ENCODE measurements at regions not wholly inside any gene's neighbourhood (a gene's known extent, or its start where the extent isn't known, plus 50 kb on each side); places are given as distances from the start of the nearest gene placed in this dataset.
"Not testable (repeated sequence)": the region's sequence is repeated elsewhere in the genome, so short reads cannot be mapped to it uniquely, and the experiment has no call there.

- ChIA-PET POLR2A (interaction anchor here (0.6 kb wide), 1 partner anchor 1372 kb away, joined by 3 read pairs; no protein-coding TSS in a partner anchor), CTCF (no interaction called here)
- TF ChIP-seq TCF7L2 (IDR thresholded peaks at IDR 0.05; ENCODE audit: low read depth, low read length) (no peak), SIN3A (IDR thresholded peaks at IDR 0.05; ENCODE audit: borderline replicate concordance, insufficient read depth, low read depth, low read length) (no peak), POLR2AphosphoS5 (IDR thresholded peaks at IDR 0.05; ENCODE audit: low read depth, low read length) (no peak), REST (IDR thresholded peaks at IDR 0.05; ENCODE audit: insufficient read depth in 1 of 2, low read depth in 2 of 2, low read length in 1 of 2) (no peak), CTCF (IDR thresholded peaks at IDR 0.05) (no peak)
- Histone ChIP-seq H3K36me3 (ENCODE audit: control insufficient read depth, insufficient read depth, low read length) (no peaks in the 10 kb centered on the region), H3K4me3 (ENCODE audit: low read depth in 2 of 2, low read length in 2 of 2) (no peak overlapping the region), H3K9me3 (ENCODE audit: control insufficient read depth, insufficient read depth, low read depth, low read length) (peaks cover 10% of the 10 kb centered on the region; the same call in 1 of the 2 replicates), H3K4me1 (ENCODE audit: control insufficient read depth, insufficient read depth, low read length) (no peaks in the 10 kb centered on the region), H3K27ac (ENCODE audit: low read length) (no peak overlapping the region), H3K27me3 (ENCODE audit: control insufficient read depth, insufficient read depth, low read length) (no peaks in the 10 kb centered on the region)
- intact Hi-C loops (cut with micrococcal nuclease; ENCODE audit: unreplicated experiment) (no loop called here), in situ Hi-C loops (cut with HindIII; ENCODE audit: low pct_unique_long_range_greater_than_20kb, low sequenced_read_pairs) (no loop called here)
- DNase-seq (ENCODE audit: low read depth, low spot score) (no peak), ATAC-seq (no peak)
- BruUV-seq (replicated peaks), result no TSS peak
Measured at GRCh38 chr2:160826496-160826895, 332.9 kb upstream of the RBMS1 start.

- Histone ChIP-seq H3K9me3 (ENCODE audit: control insufficient read depth, insufficient read depth, low read depth, low read length) (peaks cover 10% of the 10 kb centered on the region; the same call in 1 of the 2 replicates), H3K4me1 (ENCODE audit: control insufficient read depth, insufficient read depth, low read length) (no peaks in the 10 kb centered on the region), H3K36me3 (ENCODE audit: control insufficient read depth, insufficient read depth, low read length) (no peaks in the 10 kb centered on the region), H3K27me3 (ENCODE audit: control insufficient read depth, insufficient read depth, low read length) (no peaks in the 10 kb centered on the region), H3K4me3 (ENCODE audit: low read depth in 2 of 2, low read length in 2 of 2) (no peak overlapping the region), H3K27ac (ENCODE audit: low read length) (no peak overlapping the region)
- BruUV-seq (replicated peaks), result no TSS peak
- intact Hi-C loops (cut with micrococcal nuclease; ENCODE audit: unreplicated experiment), result no loop called here
- no peak for DNase-seq (ENCODE audit: low read depth, low spot score)
- TF ChIP-seq CTCF (IDR thresholded peaks at IDR 0.05) (no peak), REST (IDR thresholded peaks at IDR 0.05; ENCODE audit: insufficient read depth in 1 of 2, low read depth in 2 of 2, low read length in 1 of 2) (no peak), SIN3A (IDR thresholded peaks at IDR 0.05; ENCODE audit: borderline replicate concordance, insufficient read depth, low read depth, low read length) (no peak), POLR2AphosphoS5 (IDR thresholded peaks at IDR 0.05; ENCODE audit: low read depth, low read length) (no peak), TCF7L2 (IDR thresholded peaks at IDR 0.05; ENCODE audit: low read depth, low read length) (no peak)
- ATAC-seq, result no peak
- CTCF ChIA-PET, result no interaction called here
- POLR2A ChIA-PET, result no interaction called here
- in situ Hi-C loops (cut with HindIII; ENCODE audit: low pct_unique_long_range_greater_than_20kb, low sequenced_read_pairs), result no loop called here
Measured at GRCh38 chr2:160828076-160828475, 332.2 kb upstream of the TANK start.

GRCh38 chr2:160832381-160832780 is 327.8 kb upstream of the TANK start:
- CTCF ChIA-PET, result interaction anchor here (0.7 kb wide), 1 partner anchor 137 kb away, joined by 3 read pairs; no protein-coding TSS in a partner anchor
- in situ Hi-C loops (cut with HindIII; ENCODE audit: low pct_unique_long_range_greater_than_20kb, low sequenced_read_pairs); intact Hi-C loops (cut with micrococcal nuclease; ENCODE audit: unreplicated experiment): not testable (repeated sequence)

More at GRCh38 chr2:160832381-160832780, 327.8 kb upstream of the TANK start:
- H3K36me3 ChIP-seq (ENCODE audit: control insufficient read depth, insufficient read depth, low read length); DNase-seq (ENCODE audit: low read depth, low spot score); H3K27ac ChIP-seq (ENCODE audit: low read length); H3K9me3 ChIP-seq (ENCODE audit: control insufficient read depth, insufficient read depth, low read depth, low read length); POLR2A ChIA-PET; H3K27me3 ChIP-seq (ENCODE audit: control insufficient read depth, insufficient read depth, low read length); BruUV-seq (replicated peaks); H3K4me3 ChIP-seq (ENCODE audit: low read depth in 2 of 2, low read length in 2 of 2); H3K4me1 ChIP-seq (ENCODE audit: control insufficient read depth, insufficient read depth, low read length); ATAC-seq: not testable (repeated sequence)

Measured in Panc1 (cell line).